CD4-positive, alpha-beta memory T cell (primary cell): ENCODE measurements at regions not wholly inside any gene's neighbourhood (a gene's known extent, or its start where the extent isn't known, plus 50 kb on each side); places are given as distances from the start of the nearest gene placed in this dataset.

Experiments
- CTCF ChIA-PET: fragments of 350-600 bp; sonication (Branson Sonifier 250); formaldehyde crosslinking; loops from one replicate; lab custom pipeline; 2021; ENCODE audit warnings: inconsistent platforms; ENCODE audit not compliant: partially characterized antibody; lab: Charles Lee
- POLR2A ChIA-PET: fragments of 350-600 bp; sonication (Branson Sonifier 250); formaldehyde crosslinking; loops from one replicate; lab custom pipeline; 2021; ENCODE audit not compliant: partially characterized antibody; lab: Charles Lee
- DNase-seq, 5 donors: peaks; one replicate each; pipeline versions ENCODE4 v3.0.0 to v3.0.0-alpha.2; 2020 to 2022; ENCODE audit warnings: mixed read lengths in 1 of 5
- H3K27ac ChIP-seq: one replicate; pipeline ENCODE4 v1.7.0; 2013; ENCODE audit warnings: low read depth, low read length
- H3K27me3 ChIP-seq: 2 replicates; pipeline ENCODE4 v1.7.0; 2013; ENCODE audit warnings: mild to moderate bottlenecking, low read length, moderate library complexity; ENCODE audit not compliant: insufficient read depth
- H3K36me3 ChIP-seq: 2 replicates; pipeline ENCODE4 v1.7.0; 2013; ENCODE audit warnings: mild to moderate bottlenecking, low read length, moderate library complexity; ENCODE audit not compliant: insufficient read depth
- H3K4me1 ChIP-seq: 2 replicates; pipeline ENCODE4 v1.7.0; 2013; ENCODE audit warnings: mild to moderate bottlenecking, low read length, moderate library complexity; ENCODE audit not compliant: insufficient read depth
- H3K4me3 ChIP-seq, 2 donors: one replicate each; pipeline ENCODE4 v1.7.0; 2013; ENCODE audit warnings: low read length in 2 of 2, mild to moderate bottlenecking in 1 of 2
- H3K9me3 ChIP-seq, 2 donors: one replicate each; pipeline ENCODE4 v1.7.0; 2013; ENCODE audit warnings: low read length in 2 of 2, control low read depth in 1 of 2; ENCODE audit not compliant: control insufficient read depth in 1 of 2
- H3K27ac Mint-ChIP-seq, 7 donors: one replicate each; pipeline ENCODE4 v1.8.0; 2020 to 2021; ENCODE audit warnings: mixed read lengths in 7 of 7, mild to moderate bottlenecking in 6 of 7, inconsistent platforms in 3 of 7, moderate library complexity in 3 of 7
- H3K27me3 Mint-ChIP-seq, 2 donors: one replicate each; pipeline ENCODE4 v1.8.0; 2020 to 2021; ENCODE audit warnings: mixed read lengths in 2 of 2
- H3K36me3 Mint-ChIP-seq, 2 donors: one replicate each; pipeline ENCODE4 v1.8.0; 2020 to 2021; ENCODE audit warnings: mixed read lengths in 2 of 2, inconsistent platforms in 1 of 2, mild to moderate bottlenecking in 1 of 2
- H3K4me1 Mint-ChIP-seq, 4 donors: one replicate each; pipeline ENCODE4 v1.8.0; 2020 to 2021; ENCODE audit warnings: mixed read lengths in 4 of 4, mild to moderate bottlenecking in 1 of 4
- H3K4me3 Mint-ChIP-seq, 8 donors: one replicate each; pipeline ENCODE4 v1.8.0; 2020 to 2021; ENCODE audit warnings: mixed read lengths in 8 of 8, mild to moderate bottlenecking in 7 of 8, moderate library complexity in 6 of 8, inconsistent platforms in 3 of 8
- H3K9me3 Mint-ChIP-seq, 8 donors: one replicate each; pipeline ENCODE4 v1.8.0; 2020 to 2021; ENCODE audit warnings: mixed read lengths in 8 of 8, mild to moderate bottlenecking in 5 of 8, inconsistent platforms in 3 of 8, moderate library complexity in 1 of 8
- intact Hi-C: fragments of 100-400 bp; cut with micrococcal nuclease; formaldehyde crosslinking; loops from one replicate; pipeline ENCODE4 v1.15.1; 2023

DNA sequence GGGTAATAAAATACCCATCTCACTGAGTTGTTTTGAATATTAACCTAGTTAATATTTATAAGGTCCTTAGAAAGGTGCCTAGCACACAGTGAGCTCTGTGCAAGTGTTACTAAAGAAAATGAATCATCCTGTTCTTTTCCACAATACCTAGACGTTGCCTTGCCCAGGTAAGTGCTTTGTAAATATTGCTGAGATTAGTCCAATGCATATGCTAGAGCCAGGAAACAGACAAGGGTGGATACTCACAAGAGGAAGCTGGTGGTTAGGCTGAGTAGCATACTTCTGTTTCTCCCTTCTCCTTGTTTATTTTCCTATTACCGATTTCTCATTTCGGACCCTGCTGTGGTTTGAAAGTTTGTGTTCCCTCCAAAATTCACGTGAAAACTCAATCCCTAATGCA is 58.1 kb upstream of the BARX2 start:
- Mint-ChIP-seq H3K27me3 (peaks cover 0 to 1% of the 10 kb centered on the region in 2 donors), H3K4me1 (peaks cover 0 to 6% (median 2%) of the 10 kb centered on the region in 4 donors), H3K36me3 (no peaks in the 10 kb centered on the region), H3K9me3 (no peaks in the 10 kb centered on the region), H3K27ac (peak overlapping the region in 1 of 7 donors; percentile 38), H3K4me3 (no peak overlapping the region)
- Histone ChIP-seq H3K4me1 (no peaks in the 10 kb centered on the region), H3K9me3 (no peaks in the 10 kb centered on the region), H3K4me3 (no peak overlapping the region), H3K27ac (no peak overlapping the region), H3K27me3 (no peaks in the 10 kb centered on the region), H3K36me3 (no peaks in the 10 kb centered on the region)
- POLR2A ChIA-PET = interaction anchor here (0.5 to 0.6 kb wide), 2 partner anchors 29 to 146 kb away, joined by 3 read pairs; no protein-coding TSS in a partner anchor
- intact Hi-C loops = loop anchor here (5.0 kb wide), 1 partner anchor 85 kb away; no protein-coding TSS in a partner anchor
- CTCF ChIA-PET = interaction anchor here (1.3 kb wide), 1 partner anchor 14 kb away, joined by 4 read pairs; no protein-coding TSS in a partner anchor
- no peak for DNase-seq

DNA sequence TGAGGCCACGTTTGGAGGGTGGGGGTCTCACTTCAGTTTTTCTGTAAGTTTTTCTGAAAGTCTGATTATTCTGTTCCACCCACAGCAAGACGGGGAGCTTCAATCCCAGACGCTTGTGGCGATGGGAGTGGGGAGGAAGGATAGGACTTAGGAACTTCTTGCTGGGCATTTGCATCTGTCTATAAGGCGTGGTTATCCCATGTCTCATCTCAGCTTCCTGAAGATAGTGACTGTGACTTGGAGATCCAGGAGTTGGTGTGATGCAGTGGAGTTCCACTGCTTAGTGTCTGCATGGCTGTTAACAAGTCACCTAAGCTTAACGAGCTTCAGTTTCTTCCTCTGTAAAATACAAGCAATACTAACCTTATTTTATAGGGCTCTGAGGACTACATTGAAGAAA is 58.9 kb upstream of the BARX2 start:
- Histone ChIP-seq H3K4me3 (no peak overlapping the region), H3K9me3 (no peaks in the 10 kb centered on the region), H3K4me1 (no peaks in the 10 kb centered on the region), H3K27ac (no peak overlapping the region), H3K36me3 (no peaks in the 10 kb centered on the region), H3K27me3 (no peaks in the 10 kb centered on the region)
- Mint-ChIP-seq H3K4me1 (peaks cover 0 to 6% (median 2%) of the 10 kb centered on the region in 4 donors), H3K27ac (no peak overlapping the region), H3K4me3 (no peak overlapping the region), H3K9me3 (no peaks in the 10 kb centered on the region), H3K27me3 (peaks cover 0 to 1% of the 10 kb centered on the region in 2 donors), H3K36me3 (no peaks in the 10 kb centered on the region)
- CTCF ChIA-PET = interaction anchor here (1.3 kb wide), 1 partner anchor 15 kb away, joined by 4 read pairs; no protein-coding TSS in a partner anchor
- POLR2A ChIA-PET = no interaction called here
- DNase-seq = no peak
- intact Hi-C loops = loop anchor here (5.0 kb wide), 1 partner anchor 84 kb away; no protein-coding TSS in a partner anchor

DNA sequence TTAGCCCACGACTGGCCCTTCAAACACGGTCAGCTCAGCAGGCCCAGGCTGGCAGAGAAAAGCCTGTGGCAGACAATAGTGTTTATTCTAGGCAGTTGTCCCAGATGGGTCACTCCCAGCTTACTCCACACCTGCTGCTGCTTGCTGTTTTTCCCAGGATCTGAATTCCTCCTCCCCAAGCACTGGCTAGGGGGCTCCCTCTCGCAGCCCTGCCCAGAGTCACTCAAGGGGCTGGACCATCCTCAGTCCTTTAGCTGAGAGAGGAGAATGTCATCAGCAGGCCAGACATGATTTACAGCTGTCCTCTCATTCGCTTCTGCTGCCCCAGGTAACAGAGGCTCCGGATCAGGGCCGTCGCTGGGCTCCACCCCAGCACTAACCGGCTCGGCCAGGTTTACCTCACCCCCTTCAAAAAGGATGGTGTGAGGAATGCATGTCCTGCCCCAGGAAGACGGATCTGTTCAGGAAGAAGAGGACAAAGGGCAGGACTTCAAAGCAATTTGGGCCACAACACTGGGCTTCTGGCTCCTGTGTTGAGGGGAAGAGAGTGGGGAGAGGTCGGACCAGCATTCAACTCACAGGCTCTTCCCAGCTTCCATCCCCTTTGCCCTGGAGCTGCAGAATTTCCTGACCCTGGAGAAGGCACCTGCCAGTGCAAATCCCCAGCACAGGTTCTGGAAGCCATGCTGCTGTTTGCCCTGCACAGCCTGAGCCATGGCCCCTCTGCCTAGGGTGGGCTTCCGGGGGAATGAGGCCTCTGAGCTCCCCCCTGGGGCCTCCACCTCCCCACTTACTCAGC is 59.7 kb upstream of the BARX2 start:
- ChIA-PET CTCF (no interaction called here), POLR2A (no interaction called here)
- no peaks in the 10 kb centered on the region for H3K9me3 ChIP-seq
- no peak overlapping the region for H3K4me3 Mint-ChIP-seq
- H3K4me1 ChIP-seq = no peaks in the 10 kb centered on the region
- DNase-seq = no peak
- no peaks in the 10 kb centered on the region for H3K36me3 Mint-ChIP-seq
- no peaks in the 10 kb centered on the region for H3K27me3 ChIP-seq
- H3K27ac Mint-ChIP-seq = peak overlapping the region in 1 of 7 donors; percentile 52
- H3K27ac ChIP-seq = no peak overlapping the region
- intact Hi-C loops = loop anchor here (5.0 kb wide), 1 partner anchor 84 kb away; no protein-coding TSS in a partner anchor
- H3K36me3 ChIP-seq = no peaks in the 10 kb centered on the region
- H3K4me1 Mint-ChIP-seq = peaks cover 0 to 6% (median 2%) of the 10 kb centered on the region in 4 donors
- no peaks in the 10 kb centered on the region for H3K9me3 Mint-ChIP-seq
- H3K27me3 Mint-ChIP-seq = peaks cover 0 to 1% of the 10 kb centered on the region in 2 donors
- H3K4me3 ChIP-seq = no peak overlapping the region

DNA sequence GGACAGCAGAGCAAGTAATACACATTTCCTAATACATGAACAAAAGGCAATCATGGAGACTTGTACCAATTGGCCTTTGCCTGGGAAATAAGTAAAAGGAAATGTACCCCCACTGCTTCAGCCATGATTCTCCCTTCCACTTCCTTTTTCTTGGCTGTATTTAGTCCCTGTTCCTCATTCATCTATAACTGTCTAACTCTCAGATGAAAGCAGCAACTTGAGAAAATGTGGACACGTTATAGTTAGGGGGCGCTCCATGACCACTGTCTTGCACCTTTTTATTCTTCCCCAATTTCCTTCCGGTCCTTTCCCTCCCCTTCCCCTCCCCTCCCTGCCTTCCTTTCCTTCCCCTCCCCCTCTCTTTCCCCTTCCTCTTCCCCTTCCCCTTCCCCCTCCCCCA is 61.3 kb upstream of the BARX2 start:
- H3K4me3 Mint-ChIP-seq = no peak overlapping the region
- intact Hi-C loops = no loop called here
- Histone ChIP-seq H3K27ac (no peak overlapping the region), H3K4me1 (no peaks in the 10 kb centered on the region), H3K4me3 (no peak overlapping the region), H3K36me3 (no peaks in the 10 kb centered on the region), H3K9me3 (no peaks in the 10 kb centered on the region), H3K27me3 (no peaks in the 10 kb centered on the region)
- no peaks in the 10 kb centered on the region for H3K36me3 Mint-ChIP-seq
- H3K9me3 Mint-ChIP-seq = peaks cover 0 to under 1% (median 0%) of the 10 kb centered on the region in 8 donors
- H3K27me3 Mint-ChIP-seq = peaks cover 1% of the 10 kb centered on the region in 2 donors
- no peak overlapping the region for H3K27ac Mint-ChIP-seq
- CTCF ChIA-PET = no interaction called here
- POLR2A ChIA-PET = no interaction called here
- no peak for DNase-seq
- H3K4me1 Mint-ChIP-seq = peaks cover 0 to 6% (median 2%) of the 10 kb centered on the region in 4 donors

DNA sequence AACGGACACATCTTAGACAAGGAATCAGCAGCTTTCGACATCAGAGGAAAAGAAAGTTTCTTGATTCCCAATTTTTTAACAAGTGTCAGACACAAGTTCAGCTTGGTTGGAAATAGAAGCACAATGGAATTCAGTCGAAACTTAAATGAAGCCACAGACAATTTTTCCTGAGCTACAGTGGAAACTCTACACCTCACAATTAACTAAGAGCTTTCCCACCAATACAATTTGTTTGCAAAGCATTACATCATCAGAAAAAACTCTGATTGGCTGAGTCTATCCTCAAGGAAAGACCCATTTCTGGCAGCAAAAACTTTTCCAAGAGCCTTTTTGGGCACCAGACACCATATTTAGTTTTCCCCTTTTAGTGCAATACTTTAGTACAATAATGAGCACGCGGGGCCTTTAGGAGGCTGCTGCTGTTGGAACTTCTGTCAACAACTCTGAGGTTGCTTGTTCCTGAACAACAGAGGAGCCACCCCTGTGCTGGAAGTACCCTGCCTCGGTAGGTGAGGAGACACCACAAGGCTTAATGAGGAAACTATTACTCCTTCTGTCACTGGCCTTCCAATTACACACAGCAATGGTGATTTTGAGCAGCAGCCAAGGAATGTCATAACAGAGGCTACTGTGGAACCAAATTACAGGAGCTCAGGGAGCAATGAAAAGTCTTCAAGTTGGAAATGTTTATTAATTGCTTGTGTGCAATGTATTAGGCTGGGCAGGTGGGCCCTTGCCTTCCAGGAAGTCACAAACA is 61.9 kb upstream of the BARX2 start:
- Mint-ChIP-seq H3K27me3 (peaks cover 1% of the 10 kb centered on the region in 2 donors), H3K36me3 (no peaks in the 10 kb centered on the region), H3K4me1 (peaks cover 0 to 6% (median 2%) of the 10 kb centered on the region in 4 donors), H3K27ac (no peak overlapping the region), H3K9me3 (peaks cover 0 to 1% (median 0%) of the 10 kb centered on the region in 8 donors), H3K4me3 (no peak overlapping the region)
- H3K4me3 ChIP-seq = no peak overlapping the region
- intact Hi-C loops = no loop called here
- no peaks in the 10 kb centered on the region for H3K27me3 ChIP-seq
- H3K9me3 ChIP-seq = no peaks in the 10 kb centered on the region
- POLR2A ChIA-PET = no interaction called here
- H3K36me3 ChIP-seq = no peaks in the 10 kb centered on the region
- H3K4me1 ChIP-seq = no peaks in the 10 kb centered on the region
- CTCF ChIA-PET = no interaction called here
- DNase-seq = no peak
- H3K27ac ChIP-seq = no peak overlapping the region

DNA sequence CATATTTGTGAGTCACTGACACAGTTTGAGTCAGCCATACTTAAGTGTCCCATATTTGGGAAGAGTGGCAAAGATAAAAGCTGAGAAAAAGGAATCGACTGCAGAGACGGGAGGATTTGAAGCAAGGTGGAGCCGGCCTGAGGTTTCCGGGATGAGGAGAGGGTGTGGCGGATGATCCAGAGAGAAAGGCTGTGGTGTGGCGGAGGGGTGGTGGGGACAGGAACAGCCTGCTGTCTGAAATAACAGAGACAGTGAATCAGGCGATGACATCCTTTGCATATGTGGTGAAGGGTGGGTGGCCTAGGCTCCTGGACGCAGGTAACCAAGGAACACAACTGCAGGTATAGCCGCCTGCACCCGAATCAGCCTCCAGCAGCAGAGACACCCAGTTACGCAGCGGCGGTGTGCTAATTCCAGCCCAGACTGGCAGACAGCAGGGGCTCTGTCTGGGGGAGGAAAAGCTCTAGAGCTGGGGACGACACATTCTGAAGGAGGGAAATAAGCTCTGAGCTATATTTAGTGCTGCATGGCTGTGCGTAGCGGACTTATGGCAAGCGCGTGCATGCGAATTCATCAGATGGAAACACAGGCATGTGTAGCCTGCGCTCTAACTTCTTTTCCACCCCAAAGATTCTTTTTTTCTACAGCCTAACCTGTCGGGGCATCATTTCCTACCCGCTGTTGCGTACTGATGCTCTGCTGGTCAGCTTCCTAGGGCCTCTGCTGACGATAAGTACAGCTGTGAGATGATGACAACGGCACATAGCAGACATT is 62.7 kb upstream of the BARX2 start:
- no peak overlapping the region for H3K4me3 Mint-ChIP-seq
- Histone ChIP-seq H3K27ac (no peak overlapping the region), H3K27me3 (no peaks in the 10 kb centered on the region), H3K4me1 (no peaks in the 10 kb centered on the region), H3K4me3 (no peak overlapping the region), H3K36me3 (no peaks in the 10 kb centered on the region), H3K9me3 (no peaks in the 10 kb centered on the region)
- POLR2A ChIA-PET = no interaction called here
- H3K36me3 Mint-ChIP-seq = no peaks in the 10 kb centered on the region
- CTCF ChIA-PET = no interaction called here
- peaks cover 0 to 1% (median 0%) of the 10 kb centered on the region in 8 donors for H3K9me3 Mint-ChIP-seq
- H3K4me1 Mint-ChIP-seq = peaks cover 0 to 5% (median 2%) of the 10 kb centered on the region in 4 donors
- DNase-seq = no peak
- intact Hi-C loops = no loop called here
- H3K27me3 Mint-ChIP-seq = peaks cover 3 to 5% of the 10 kb centered on the region in 2 donors
- no peak overlapping the region for H3K27ac Mint-ChIP-seq
